ENCODE measurements at regions not wholly inside any gene's neighbourhood (a gene's known extent, or its start where the extent isn't known, plus 50 kb on each side); places are given as distances from the start of the nearest gene placed in this dataset.

GRCh38 chr1:168380945-168381344 is 100.3 kb downstream of the TBX19 start:
- Histone ChIP-seq H3K27me3 (ENCODE audit: control insufficient read depth in 1 of 2, insufficient read depth in 2 of 2, low read length in 2 of 2) (no peaks in the 10 kb centered on the region), H3K36me3 (replicated peaks in 1 of 2; ENCODE audit: control insufficient read depth in 1 of 2, insufficient read depth in 2 of 2, low read length in 2 of 2) (peaks cover 3 to 12% of the 10 kb centered on the region in 2 experiments; a peak in 3 of 5 replicates), H2AFZ (ENCODE audit: low read length) (no peak overlapping the region), H3K9me3 (ENCODE audit: low read length) (no peaks in the 10 kb centered on the region), H3K79me2 (ENCODE audit: insufficient read depth, low read length) (peaks cover 9% of the 10 kb centered on the region), H3K4me1 (ENCODE audit: insufficient read depth, low read length) (no peaks in the 10 kb centered on the region), H3K27ac (ENCODE audit: extremely low read length, insufficient read depth, low read length) (no peak overlapping the region), H3K4me3 (replicated peaks in 1 of 3; ENCODE audit: insufficient read depth in 1 of 3, low read depth in 2 of 3, low read length in 3 of 3) (no peak overlapping the region), H3K9ac (ENCODE audit: insufficient read depth, low read depth, low read length) (no peak overlapping the region), H4K20me1 (ENCODE audit: insufficient read depth, low read length) (no peaks in the 10 kb centered on the region; the same call in 1 of the 2 replicates), H3K4me2 (ENCODE audit: low read depth, low read length) (no peak overlapping the region)
- CTCF ChIA-PET (ENCODE audit: low intra/inter-chr PET ratio, low total read pairs), result no interaction called here
- POLR2A ChIA-PET, result no interaction called here
- TF ChIP-seq DNMT1 (CRISPR knock-in tag; IDR thresholded peaks at IDR 0.05), result no peak
- TF ChIP-seq FOXO4 (CRISPR knock-in tag; conservative IDR thresholded peaks at IDR 0.05), result no peak
- 0 out of 2 replicates have a peak, but pooled peaks have one; percentile 44 for TF ChIP-seq ZNF629 (CRISPR knock-in tag; conservative IDR thresholded peaks at IDR 0.05)
- TF ChIP-seq HNRNPUL1 (IDR thresholded peaks at IDR 0.05; ENCODE audit: low read depth, low read length), result no peak
- no peak for TF ChIP-seq ZNF30 (CRISPR knock-in tag; IDR thresholded peaks at IDR 0.05)
- TF ChIP-seq, protein P1, sequence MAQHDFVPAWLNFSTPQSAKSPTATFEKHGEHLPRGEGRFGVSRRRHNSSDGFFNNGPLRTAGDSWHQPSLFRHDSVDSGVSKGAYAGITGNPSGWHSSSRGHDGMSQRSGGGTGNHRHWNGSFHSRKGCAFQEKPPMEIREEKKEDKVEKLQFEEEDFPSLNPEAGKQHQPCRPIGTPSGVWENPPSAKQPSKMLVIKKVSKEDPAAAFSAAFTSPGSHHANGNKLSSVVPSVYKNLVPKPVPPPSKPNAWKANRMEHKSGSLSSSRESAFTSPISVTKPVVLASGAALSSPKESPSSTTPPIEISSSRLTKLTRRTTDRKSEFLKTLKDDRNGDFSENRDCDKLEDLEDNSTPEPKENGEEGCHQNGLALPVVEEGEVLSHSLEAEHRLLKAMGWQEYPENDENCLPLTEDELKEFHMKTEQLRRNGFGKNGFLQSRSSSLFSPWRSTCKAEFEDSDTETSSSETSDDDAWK (CRISPR knock-in tag; IDR thresholded peaks at IDR 0.05), result no peak
- DNase-seq (ENCODE audit: low spot score) (no peak), ATAC-seq (no peak), FAIRE-seq (no peak)
- in situ Hi-C loops (cut with HindIII; ENCODE audit: extremely low pct_ligation_motif_present, low pct_unique_long_range_greater_than_20kb) (no loop called here), intact Hi-C loops (cut with micrococcal nuclease; ENCODE audit: unreplicated experiment) (no loop called here)
- WGBS (ENCODE audit: low lambda C conversion rate), result 94% methylated on average over 2 of the region's 2 CpGs
- no TSS peak for BruUV-seq (replicated peaks)
